OCI-LY1 (cell line): ENCODE measurements at regions not wholly inside any gene's neighbourhood (a gene's known extent, or its start where the extent isn't known, plus 50 kb on each side); places are given as distances from the start of the nearest gene placed in this dataset.

ENCODE experiments used
- CTCF ChIP-seq: fragments of 200-600 bp; sonication (generic), shearing (Covaris generic); IDR thresholded peaks from 2 replicates; pipeline ENCODE4 v1.5.1; 2017; ENCODE audit warnings: mild to moderate bottlenecking, antibody characterized with exemption, low read length, moderate library complexity, mixed read lengths
- EZH2 ChIP-seq: fragments of 200-600 bp; sonication (generic), shearing (Covaris generic); IDR thresholded peaks from 2 replicates; pipeline ENCODE4 v1.8.0; 2017; ENCODE audit warnings: borderline replicate concordance, mixed run types, mild to moderate bottlenecking, antibody characterized with exemption, low read length, moderate library complexity, mixed read lengths

DNA sequence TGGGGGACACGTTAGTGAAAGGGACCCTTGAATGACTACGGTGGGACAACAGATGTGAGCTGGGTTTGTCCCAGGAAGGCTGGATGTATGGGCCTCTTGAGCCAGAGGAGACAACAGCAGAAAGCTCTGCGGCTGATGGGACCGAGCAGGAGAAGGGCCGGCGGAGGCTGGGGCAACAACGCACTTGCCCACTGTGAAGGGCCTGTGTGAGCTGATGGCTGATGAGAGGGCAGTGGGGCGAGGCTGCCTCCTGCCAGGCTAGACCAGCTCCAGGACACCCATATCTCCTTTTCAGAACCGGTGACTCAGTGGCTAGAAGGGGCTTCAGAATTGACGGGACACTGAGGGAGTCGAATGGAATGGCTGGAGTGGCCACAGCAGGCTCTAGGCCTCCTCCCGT is 250.1 kb downstream of the SEC14L1 start:
- TF ChIP-seq CTCF (no peak), EZH2 (no peak)
